ENCODE measurements at regions not wholly inside any gene's neighbourhood (a gene's known extent, or its start where the extent isn't known, plus 50 kb on each side); places are given as distances from the start of the nearest gene placed in this dataset.

GRCh38 chr3:159795681-159796175 is 192.9 kb upstream of the IL12A start:
- H3K4me1 ChIP-seq (ENCODE audit: control insufficient read depth, extremely low read depth, insufficient read depth, low read length), result peaks cover 19% of the 10 kb centered on the region
- no peak overlapping the region for H3K4me3 ChIP-seq (ENCODE audit: control insufficient read depth in 2 of 3, extremely low read depth in 1 of 3, insufficient read depth in 2 of 3, low read depth in 1 of 3, low read length in 3 of 3)
- dilution Hi-C loops (cut with MboI; ENCODE audit: extremely low pct_ligation_motif_present, low sequenced_read_pairs), result no loop called here
- no peaks in the 10 kb centered on the region for H3K9me3 ChIP-seq (ENCODE audit: control insufficient read depth, low read depth, low read length)
- DNase-seq (ENCODE audit: low read depth, low spot score), result no peak
- H4K20me1 ChIP-seq (ENCODE audit: control insufficient read depth, extremely low read depth, insufficient read depth, low read length), result no peaks in the 10 kb centered on the region
- H3K9me1 ChIP-seq (ENCODE audit: control insufficient read depth, extremely low read depth, insufficient read depth, low read length), result peaks cover 3% of the 10 kb centered on the region
- TF ChIP-seq, protein P1, sequence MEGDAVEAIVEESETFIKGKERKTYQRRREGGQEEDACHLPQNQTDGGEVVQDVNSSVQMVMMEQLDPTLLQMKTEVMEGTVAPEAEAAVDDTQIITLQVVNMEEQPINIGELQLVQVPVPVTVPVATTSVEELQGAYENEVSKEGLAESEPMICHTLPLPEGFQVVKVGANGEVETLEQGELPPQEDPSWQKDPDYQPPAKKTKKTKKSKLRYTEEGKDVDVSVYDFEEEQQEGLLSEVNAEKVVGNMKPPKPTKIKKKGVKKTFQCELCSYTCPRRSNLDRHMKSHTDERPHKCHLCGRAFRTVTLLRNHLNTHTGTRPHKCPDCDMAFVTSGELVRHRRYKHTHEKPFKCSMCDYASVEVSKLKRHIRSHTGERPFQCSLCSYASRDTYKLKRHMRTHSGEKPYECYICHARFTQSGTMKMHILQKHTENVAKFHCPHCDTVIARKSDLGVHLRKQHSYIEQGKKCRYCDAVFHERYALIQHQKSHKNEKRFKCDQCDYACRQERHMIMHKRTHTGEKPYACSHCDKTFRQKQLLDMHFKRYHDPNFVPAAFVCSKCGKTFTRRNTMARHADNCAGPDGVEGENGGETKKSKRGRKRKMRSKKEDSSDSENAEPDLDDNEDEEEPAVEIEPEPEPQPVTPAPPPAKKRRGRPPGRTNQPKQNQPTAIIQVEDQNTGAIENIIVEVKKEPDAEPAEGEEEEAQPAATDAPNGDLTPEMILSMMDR (optimal IDR thresholded peaks at IDR 0.05 in 1 of 3, IDR thresholded peaks at IDR 0.05 in 1 of 3, conservative IDR thresholded peaks at IDR 0.05 in 1 of 3; ENCODE audit: extremely low read depth in 1 of 3, insufficient read depth in 2 of 3, low read length in 3 of 3), result no peak
- no peak for TF ChIP-seq EZH2 (IDR thresholded peaks at IDR 0.05; ENCODE audit: low read length)
- no peak overlapping the region for H3K4me2 ChIP-seq (ENCODE audit: control insufficient read depth, extremely low read depth, insufficient read depth, low read depth, low read length)
- no peak overlapping the region for H3K27ac ChIP-seq (ENCODE audit: control insufficient read depth, insufficient read depth, low read length)
- H2AFZ ChIP-seq (ENCODE audit: control insufficient read depth, low read length), result no peak overlapping the region
- no peaks in the 10 kb centered on the region for H3K27me3 ChIP-seq (ENCODE audit: control insufficient read depth, extremely low read depth, insufficient read depth, low read length)
- no peak overlapping the region for H3K9ac ChIP-seq (ENCODE audit: control insufficient read depth, extremely low read depth, insufficient read depth, low read length)
- H3K36me3 ChIP-seq (ENCODE audit: control insufficient read depth in 2 of 2, extremely low read depth in 1 of 2, insufficient read depth in 2 of 2, low read length in 2 of 2), result peaks cover 2 to 4% of the 10 kb centered on the region in 2 experiments
- FAIRE-seq, result no peak
- peaks cover 92% of the 10 kb centered on the region for H3K79me2 ChIP-seq (ENCODE audit: control insufficient read depth, insufficient read depth, low read length)

DNA sequence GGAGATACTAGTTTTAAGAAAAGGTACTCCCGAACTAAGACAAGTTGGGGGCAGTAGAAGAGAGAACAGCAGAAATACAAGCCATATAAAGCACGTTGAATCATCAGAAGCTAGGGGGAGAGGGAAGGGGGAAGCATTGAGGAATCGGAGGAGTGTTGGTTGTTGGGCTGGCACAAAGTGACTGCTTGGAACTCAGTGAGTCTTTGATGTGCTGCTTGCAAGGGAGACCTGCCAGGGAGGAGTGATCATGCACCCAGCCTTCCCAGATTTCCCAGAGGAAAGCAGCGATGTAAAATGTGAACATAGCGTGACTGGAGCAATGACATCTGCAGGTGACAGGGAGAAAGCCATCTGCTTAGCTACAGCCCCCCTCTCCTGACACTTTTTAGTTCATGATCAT is 192.4 kb upstream of the IL12A start:
- Histone ChIP-seq H3K4me1 (ENCODE audit: control insufficient read depth, extremely low read depth, insufficient read depth, low read length) (peaks cover 19% of the 10 kb centered on the region), H4K20me1 (ENCODE audit: control insufficient read depth, extremely low read depth, insufficient read depth, low read length) (no peaks in the 10 kb centered on the region), H3K4me2 (ENCODE audit: control insufficient read depth, extremely low read depth, insufficient read depth, low read depth, low read length) (no peak overlapping the region), H2AFZ (ENCODE audit: control insufficient read depth, low read length) (no peak overlapping the region), H3K27me3 (ENCODE audit: control insufficient read depth, extremely low read depth, insufficient read depth, low read length) (no peaks in the 10 kb centered on the region), H3K79me2 (ENCODE audit: control insufficient read depth, insufficient read depth, low read length) (peaks cover 91% of the 10 kb centered on the region), H3K36me3 (ENCODE audit: control insufficient read depth in 2 of 2, extremely low read depth in 1 of 2, insufficient read depth in 2 of 2, low read length in 2 of 2) (peaks cover under 1% of the 10 kb centered on the region in 2 experiments), H3K9ac (ENCODE audit: control insufficient read depth, extremely low read depth, insufficient read depth, low read length) (no peak overlapping the region), H3K9me3 (ENCODE audit: control insufficient read depth, low read depth, low read length) (no peaks in the 10 kb centered on the region), H3K4me3 (ENCODE audit: control insufficient read depth in 2 of 3, extremely low read depth in 1 of 3, insufficient read depth in 2 of 3, low read depth in 1 of 3, low read length in 3 of 3) (no peak overlapping the region), H3K27ac (ENCODE audit: control insufficient read depth, insufficient read depth, low read length) (no peak overlapping the region), H3K9me1 (ENCODE audit: control insufficient read depth, extremely low read depth, insufficient read depth, low read length) (peaks cover 3% of the 10 kb centered on the region)
- no peak for TF ChIP-seq EZH2 (IDR thresholded peaks at IDR 0.05; ENCODE audit: low read length)
- DNase-seq (ENCODE audit: low read depth, low spot score), result no peak
- dilution Hi-C loops (cut with MboI; ENCODE audit: extremely low pct_ligation_motif_present, low sequenced_read_pairs), result no loop called here
- FAIRE-seq, result no peak

DNA sequence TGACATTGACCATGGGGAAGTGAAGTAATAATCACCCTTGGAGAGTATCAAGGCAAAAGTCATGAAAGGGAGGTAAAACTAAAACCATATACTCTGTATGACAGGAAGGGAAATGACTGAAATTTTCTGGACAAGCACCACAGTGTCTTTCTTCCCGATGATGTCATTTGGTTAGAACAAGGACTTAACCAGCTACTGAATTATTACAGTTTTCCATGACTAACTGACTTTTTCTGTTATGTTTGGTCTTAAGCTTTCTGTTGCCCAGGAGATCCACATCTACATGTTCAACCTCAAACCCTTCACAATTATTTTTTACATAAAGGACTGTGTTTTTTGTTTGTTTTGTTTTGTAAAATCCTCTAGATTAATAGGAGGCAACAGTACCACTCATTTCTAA is 191.9 kb upstream of the IL12A start:
- DNase-seq (ENCODE audit: low read depth, low spot score) (no peak), FAIRE-seq (no peak)
- Histone ChIP-seq H3K36me3 (ENCODE audit: control insufficient read depth in 2 of 2, extremely low read depth in 1 of 2, insufficient read depth in 2 of 2, low read length in 2 of 2) (no peaks in the 10 kb centered on the region), H3K9me3 (ENCODE audit: control insufficient read depth, low read depth, low read length) (no peaks in the 10 kb centered on the region), H3K9me1 (ENCODE audit: control insufficient read depth, extremely low read depth, insufficient read depth, low read length) (peaks cover 3% of the 10 kb centered on the region), H2AFZ (ENCODE audit: control insufficient read depth, low read length) (no peak overlapping the region), H3K79me2 (ENCODE audit: control insufficient read depth, insufficient read depth, low read length) (peaks cover 88% of the 10 kb centered on the region), H3K27me3 (ENCODE audit: control insufficient read depth, extremely low read depth, insufficient read depth, low read length) (no peaks in the 10 kb centered on the region), H3K9ac (ENCODE audit: control insufficient read depth, extremely low read depth, insufficient read depth, low read length) (no peak overlapping the region), H3K4me1 (ENCODE audit: control insufficient read depth, extremely low read depth, insufficient read depth, low read length) (peaks cover 19% of the 10 kb centered on the region), H3K4me3 (ENCODE audit: control insufficient read depth in 2 of 3, extremely low read depth in 1 of 3, insufficient read depth in 2 of 3, low read depth in 1 of 3, low read length in 3 of 3) (no peak overlapping the region), H3K27ac (ENCODE audit: control insufficient read depth, insufficient read depth, low read length) (peak overlapping the region; percentile 40), H4K20me1 (ENCODE audit: control insufficient read depth, extremely low read depth, insufficient read depth, low read length) (no peaks in the 10 kb centered on the region), H3K4me2 (ENCODE audit: control insufficient read depth, extremely low read depth, insufficient read depth, low read depth, low read length) (no peak overlapping the region)
- dilution Hi-C loops (cut with MboI; ENCODE audit: extremely low pct_ligation_motif_present, low sequenced_read_pairs), result no loop called here
- TF ChIP-seq, protein P1 (optimal IDR thresholded peaks at IDR 0.05 in 1 of 3, IDR thresholded peaks at IDR 0.05 in 1 of 3, conservative IDR thresholded peaks at IDR 0.05 in 1 of 3; ENCODE audit: extremely low read depth in 1 of 3, insufficient read depth in 2 of 3, low read length in 3 of 3), result no peak
- no peak for TF ChIP-seq EZH2 (IDR thresholded peaks at IDR 0.05; ENCODE audit: low read length)
